Endothelial cell of umbilical vein (primary cell): ENCODE measurements at regions not wholly inside any gene's neighbourhood (a gene's known extent, or its start where the extent isn't known, plus 50 kb on each side); places are given as distances from the start of the nearest gene placed in this dataset.

Experiments
- BruUV-seq: library from RNA; stranded (reverse); fragments of 400-500 nt; replicated peaks from 2 replicates; lab custom pipeline; 2021; lab: Mats Ljungman, UMichigan
- CTCF ChIA-PET: fragments of 300-600, 350-600 bp; sonication (Branson Sonifier 250); formaldehyde crosslinking; loops from one replicate; lab custom pipeline; 2021; ENCODE audit warnings: antibody characterized with exemption, inconsistent platforms; lab: Charles Lee
- POLR2A ChIA-PET: fragments of 300-600, 350-600 bp; sonication (Branson Sonifier 250); formaldehyde crosslinking; loops from one replicate; lab custom pipeline; 2021; ENCODE audit warnings: antibody characterized with exemption, inconsistent platforms; lab: Charles Lee
- DNase-seq: peaks from one replicate; pipeline ENCODE4 v3.0.0-alpha.2; 2011; ENCODE audit warnings: low read depth, low spot score
- FAIRE-seq: peaks from 2 replicates; lab custom pipeline; 2011; peaks lifted over from hg19 to GRCh38; lab: Jason Lieb, UNC
- H2AFZ ChIP-seq: 2 replicates; pipeline ENCODE4 v1.6.0; 2012; ENCODE audit warnings: low read depth, low read length, control low read depth, inconsistent platforms
- H3K27ac ChIP-seq: 2 replicates; pipeline ENCODE4 v1.5.1; 2011; ENCODE audit warnings: low read depth, mild to moderate bottlenecking, control low read depth, low read length, moderate library complexity; ENCODE audit not compliant: insufficient read depth
- H3K27me3 ChIP-seq, 2 experiments: 2 replicates each; pipeline versions ENCODE4 v1.6.0 to v1.6.1; 2011; ENCODE audit warnings: low read length in 2 of 2, mixed read lengths in 1 of 2; ENCODE audit not compliant: control insufficient read depth in 2 of 2, insufficient read depth in 2 of 2
- H3K36me3 ChIP-seq, 2 experiments: 2 replicates in 1 of 2; 3 replicates in 1 of 2; pipeline ENCODE4 v1.5.1; 2011; ENCODE audit warnings: low read length in 2 of 2, mild to moderate bottlenecking in 1 of 2, moderate library complexity in 1 of 2; ENCODE audit not compliant: control insufficient read depth in 2 of 2, insufficient read depth in 2 of 2; ENCODE audit errors: extremely low read depth in 1 of 2
- H3K4me1 ChIP-seq: 3 replicates; pipeline ENCODE4 v1.5.1; 2011; ENCODE audit warnings: mild to moderate bottlenecking, low read length; ENCODE audit not compliant: control insufficient read depth, insufficient read depth; ENCODE audit errors: extremely low read depth
- H3K4me2 ChIP-seq: 2 replicates; pipeline ENCODE4 v1.6.1; 2011; ENCODE audit warnings: low read length, control low read depth, mixed read lengths; ENCODE audit not compliant: insufficient read depth
- H3K4me3 ChIP-seq, 3 experiments: fragments of 200-600 bp in 1 of 3; sonication (generic), shearing (Covaris generic) in 1 of 3; replicated peaks in 1 of 3; 2 replicates each; pipeline ENCODE4 v1.5.1; 2011 to 2016; ENCODE audit warnings: control low read depth in 3 of 3, low read length in 3 of 3, mild to moderate bottlenecking in 2 of 3, inconsistent platforms in 1 of 3, low read depth in 1 of 3, moderate library complexity in 1 of 3; ENCODE audit not compliant: insufficient read depth in 1 of 3
- H3K79me2 ChIP-seq: 2 replicates; pipeline ENCODE4 v1.6.0; 2012; ENCODE audit warnings: low read length, inconsistent platforms; ENCODE audit not compliant: control insufficient read depth, insufficient read depth
- H3K9ac ChIP-seq: replicated peaks from 2 replicates; pipeline ENCODE3; 2011; ENCODE audit warnings: low read length, control low read depth; ENCODE audit not compliant: insufficient read depth; ENCODE audit errors: extremely low read depth
- H3K9me1 ChIP-seq: replicated peaks from 3 replicates; pipeline ENCODE4 v1.6.0; 2011; ENCODE audit warnings: mild to moderate bottlenecking, low read length; ENCODE audit not compliant: control insufficient read depth, insufficient read depth; ENCODE audit errors: extremely low read depth
- H3K9me3 ChIP-seq: replicated peaks from 2 replicates; pipeline ENCODE4 v1.5.1; 2012; ENCODE audit warnings: low read length, inconsistent platforms; ENCODE audit not compliant: control insufficient read depth, insufficient read depth
- H4K20me1 ChIP-seq: replicated peaks from 2 replicates; pipeline ENCODE3; 2011; ENCODE audit warnings: mild to moderate bottlenecking, low read length; ENCODE audit not compliant: control insufficient read depth, insufficient read depth; ENCODE audit errors: extremely low read depth
- CTCF ChIP-seq, 2 donors: IDR thresholded peaks; 1 replicate in 1 of 2; 2 replicates in 1 of 2; pipeline ENCODE4 v1.5.1; 2011; ENCODE audit warnings: low read length in 2 of 2, mild to moderate bottlenecking in 2 of 2, moderate library complexity in 2 of 2, control low read depth in 1 of 2, inconsistent platforms in 1 of 2, low read depth in 1 of 2; ENCODE audit not compliant: insufficient read depth in 1 of 2; ENCODE audit errors: extremely low read depth in 1 of 2
- EZH2 ChIP-seq: IDR thresholded peaks from 2 replicates; pipeline ENCODE4 v1.6.1; 2012; ENCODE audit warnings: borderline replicate concordance, low read depth, mild to moderate bottlenecking, moderate library complexity, low read length, inconsistent platforms; ENCODE audit not compliant: severe bottlenecking
- FOS ChIP-seq: IDR thresholded peaks from 2 replicates; pipeline ENCODE4 v1.6.1; 2011; ENCODE audit warnings: mild to moderate bottlenecking, low read length, moderate library complexity, borderline replicate concordance; ENCODE audit not compliant: insufficient read depth
- GATA2 ChIP-seq: IDR thresholded peaks from 2 replicates; pipeline ENCODE4 v1.7.0; 2011; ENCODE audit warnings: low read depth, mild to moderate bottlenecking, moderate library complexity, mixed read lengths, low read length; ENCODE audit not compliant: insufficient read length, insufficient read depth
- JUN ChIP-seq: IDR thresholded peaks from 2 replicates; pipeline ENCODE4 v1.6.1; 2011; ENCODE audit warnings: borderline replicate concordance, low read depth; ENCODE audit not compliant: insufficient read length, insufficient read depth
- MAX ChIP-seq: IDR thresholded peaks from 2 replicates; pipeline ENCODE4 v1.6.1; 2011; ENCODE audit not compliant: insufficient read depth, insufficient read length
- MYC ChIP-seq: IDR thresholded peaks from one replicate; pipeline ENCODE4 v1.6.1; 2011; ENCODE audit warnings: mild to moderate bottlenecking, low read depth, low read length
- POLR2A ChIP-seq: IDR thresholded peaks from 2 replicates; pipeline ENCODE4 v1.6.1; 2012; ENCODE audit warnings: low read depth, mild to moderate bottlenecking, control low read depth, low read length
- POLR2AphosphoS5 ChIP-seq: IDR thresholded peaks from 2 replicates; pipeline ENCODE4 v1.6.1; 2012; ENCODE audit warnings: low read depth, mild to moderate bottlenecking, control low read depth, low read length, moderate library complexity; ENCODE audit not compliant: insufficient read depth
- dilution Hi-C: fragments of 300-500 bp; cut with MboI; formaldehyde crosslinking; loops from one replicate; pipeline ENCODE4 v1.15.0; 2019; ENCODE audit warnings: low sequenced_read_pairs; ENCODE audit not compliant: extremely low pct_ligation_motif_present
- intact Hi-C: fragments of 100-400 bp; cut with micrococcal nuclease; formaldehyde crosslinking; loops from one replicate; pipeline ENCODE4 v1.10.0; 2022

DNA sequence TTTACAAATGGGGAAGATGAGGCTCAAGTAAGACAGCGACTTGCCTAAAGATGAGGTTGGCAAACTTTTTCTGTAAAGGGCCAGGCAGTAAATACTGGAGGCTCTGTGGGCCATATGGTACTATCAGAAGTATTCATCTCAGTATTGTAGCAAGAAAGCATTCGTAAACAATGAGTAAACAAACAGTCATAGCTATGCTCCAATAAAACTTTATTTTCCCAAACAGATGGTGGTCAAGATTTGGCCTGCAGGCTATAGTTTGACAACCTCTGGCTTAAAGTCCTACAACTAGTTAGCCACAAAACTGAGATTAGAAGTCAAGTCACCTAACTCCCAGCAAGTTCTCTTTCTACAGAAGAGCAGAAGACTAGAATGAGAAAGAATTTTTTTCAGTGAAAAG is 177.0 kb upstream of the NECTIN3 start:
- Histone ChIP-seq H3K9me3 (no peaks in the 10 kb centered on the region), H3K9ac (no peak overlapping the region), H3K4me1 (no peaks in the 10 kb centered on the region), H3K36me3 (no peaks in the 10 kb centered on the region), H3K4me3 (no peak overlapping the region), H3K9me1 (no peaks in the 10 kb centered on the region), H3K4me2 (no peak overlapping the region), H4K20me1 (no peaks in the 10 kb centered on the region), H2AFZ (no peak overlapping the region), H3K27me3 (no peaks in the 10 kb centered on the region), H3K27ac (no peak overlapping the region), H3K79me2 (no peaks in the 10 kb centered on the region)
- dilution Hi-C loops (no loop called here), intact Hi-C loops (no loop called here)
- ChIA-PET POLR2A (no interaction called here), CTCF (no interaction called here)
- no TSS peak for BruUV-seq
- no peak for TF ChIP-seq GATA2
- DNase-seq, result no peak
- FAIRE-seq, result no peak

- Histone ChIP-seq H2AFZ (no peak overlapping the region), H4K20me1 (no peaks in the 10 kb centered on the region), H3K27me3 (no peaks in the 10 kb centered on the region), H3K4me2 (no peak overlapping the region), H3K4me3 (no peak overlapping the region), H3K9me1 (no peaks in the 10 kb centered on the region), H3K4me1 (no peaks in the 10 kb centered on the region), H3K27ac (no peak overlapping the region), H3K9ac (no peak overlapping the region), H3K79me2 (no peaks in the 10 kb centered on the region), H3K36me3 (no peaks in the 10 kb centered on the region), H3K9me3 (no peaks in the 10 kb centered on the region)
- dilution Hi-C loops (no loop called here), intact Hi-C loops (no loop called here)
- FAIRE-seq (no peak), DNase-seq (no peak)
- TF ChIP-seq JUN (no peak), POLR2AphosphoS5 (no peak), MAX (no peak), EZH2 (no peak), MYC (no peak), FOS (no peak), CTCF (IDR thresholded peaks at IDR 0.05; ENCODE audit: extremely low read depth in 1 of 2, insufficient read depth in 1 of 2, low read depth in 1 of 2, low read length in 2 of 2) (no peak), GATA2 (no peak), POLR2A (no peak)
- CTCF ChIA-PET, result no interaction called here
- no TSS peak for BruUV-seq
- POLR2A ChIA-PET, result no interaction called here
Observed at GRCh38 chr3:110895054-110895453, 176.6 kb upstream of the NECTIN3 start.
